DND-41 (cell line): ENCODE measurements at regions not wholly inside any gene's neighbourhood (a gene's known extent, or its start where the extent isn't known, plus 50 kb on each side); places are given as distances from the start of the nearest gene placed in this dataset.

Source experiments
- ATAC-seq: fragments of 200-7000 bp; cut with Tn5 transposase; 3 replicates; pipeline ENCODE4 v1.9.1; 2021; ENCODE audit warnings: low read depth; ENCODE audit not compliant: insufficient read depth
- DNase-seq: peaks from one replicate; pipeline ENCODE4 v3.0.0-alpha.2; 2020
- H2AFZ ChIP-seq: 2 replicates; pipeline ENCODE4 v1.6.0; 2012; ENCODE audit warnings: low read depth, low read length
- H3K27ac ChIP-seq: 2 replicates; pipeline ENCODE4 v1.5.1; 2012; ENCODE audit warnings: low read length, inconsistent platforms
- H3K27me3 ChIP-seq: fragments of 200-600 bp; sonication (generic); 2 replicates; pipeline ENCODE4 v1.6.0; 2012; ENCODE audit warnings: low read length, mild to moderate bottlenecking, inconsistent platforms; ENCODE audit not compliant: insufficient read depth, poor library complexity
- H3K36me3 ChIP-seq: 2 replicates; pipeline ENCODE4 v1.5.1; 2012; ENCODE audit warnings: low read length, inconsistent platforms; ENCODE audit not compliant: insufficient read depth
- H3K4me1 ChIP-seq: 2 replicates; pipeline ENCODE4 v1.5.1; 2012; ENCODE audit warnings: mild to moderate bottlenecking, low read length; ENCODE audit not compliant: insufficient read depth
- H3K4me2 ChIP-seq: 2 replicates; pipeline ENCODE4 v1.6.0; 2012; ENCODE audit warnings: mild to moderate bottlenecking, moderate library complexity, low read length, inconsistent platforms; ENCODE audit not compliant: insufficient read depth
- H3K4me3 ChIP-seq, 2 experiments: fragments of 200-600 bp in 1 of 2; shearing (Covaris generic) in 1 of 2; 2 replicates each; pipeline ENCODE4 v1.5.1; 2012 to 2016; ENCODE audit warnings: inconsistent platforms in 2 of 2, low read length in 2 of 2, mild to moderate bottlenecking in 2 of 2, low read depth in 1 of 2, moderate library complexity in 1 of 2
- H3K79me2 ChIP-seq: 2 replicates; pipeline ENCODE4 v1.6.0; 2012; ENCODE audit warnings: low read length, inconsistent platforms; ENCODE audit not compliant: insufficient read depth
- H3K9ac ChIP-seq: 2 replicates; pipeline ENCODE4 v1.6.0; 2012; ENCODE audit warnings: low read depth, mild to moderate bottlenecking, inconsistent platforms, low read length, moderate library complexity
- H3K9me3 ChIP-seq: 2 replicates; pipeline ENCODE4 v1.5.1; 2012; ENCODE audit warnings: low read length, moderate library complexity, mild to moderate bottlenecking, inconsistent platforms; ENCODE audit not compliant: insufficient read depth, severe bottlenecking
- H4K20me1 ChIP-seq: 2 replicates; pipeline ENCODE4 v1.6.0; 2012; ENCODE audit warnings: low read length; ENCODE audit not compliant: insufficient read depth
- EZH2 ChIP-seq: IDR thresholded peaks from 3 replicates; pipeline ENCODE4 v1.6.1; 2012; ENCODE audit warnings: borderline replicate concordance, low read depth, mild to moderate bottlenecking, moderate library complexity, low read length, inconsistent platforms; ENCODE audit not compliant: severe bottlenecking
- TF ChIP-seq, protein P1 (sequence below): IDR thresholded peaks from 2 replicates; pipeline ENCODE4 v1.5.1; 2012; ENCODE audit warnings: borderline replicate concordance, low read length, moderate library complexity, mild to moderate bottlenecking; ENCODE audit not compliant: poor library complexity, severe bottlenecking; ENCODE audit errors: extremely low read depth

DNA sequence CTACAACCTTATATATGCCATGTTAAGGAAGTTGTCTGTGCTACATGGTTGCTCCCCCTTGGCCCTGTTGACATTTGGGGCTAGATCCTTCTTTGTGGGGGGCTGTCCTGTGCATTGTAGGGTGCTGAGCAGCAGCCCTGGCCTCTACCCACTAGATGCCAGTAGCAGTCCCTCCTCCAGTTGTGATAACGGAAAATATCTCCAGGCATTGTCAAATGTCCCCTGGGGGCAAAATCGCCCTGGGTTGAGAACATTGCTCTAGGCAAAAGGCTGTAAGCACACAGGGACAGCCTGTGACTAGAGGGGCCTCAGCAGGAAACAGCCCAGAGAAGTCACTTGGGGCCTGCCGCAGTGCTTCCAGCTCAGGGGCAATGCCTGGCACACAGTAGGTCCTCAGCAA lies 1100.3 kb downstream of the BCL11B start:
- Histone ChIP-seq H3K27me3 (no peaks in the 10 kb centered on the region), H4K20me1 (no peaks in the 10 kb centered on the region), H3K9me3 (no peaks in the 10 kb centered on the region), H3K36me3 (no peaks in the 10 kb centered on the region), H3K9ac (peak overlapping the region; percentile 63), H3K4me2 (peak overlapping the region; percentile 47; the same call in 1 of the 2 replicates), H2AFZ (no peak overlapping the region), H3K4me1 (peaks cover 99% of the 10 kb centered on the region), H3K27ac (peak overlapping the region; percentile 95), H3K79me2 (peaks cover 42% of the 10 kb centered on the region), H3K4me3 (peak overlapping the region in 1 of 2 experiments; percentile 24; a peak in 1 of 4 replicates)
- ATAC-seq, result no peak
- peak; percentile 73 for DNase-seq
- TF ChIP-seq, protein P1, sequence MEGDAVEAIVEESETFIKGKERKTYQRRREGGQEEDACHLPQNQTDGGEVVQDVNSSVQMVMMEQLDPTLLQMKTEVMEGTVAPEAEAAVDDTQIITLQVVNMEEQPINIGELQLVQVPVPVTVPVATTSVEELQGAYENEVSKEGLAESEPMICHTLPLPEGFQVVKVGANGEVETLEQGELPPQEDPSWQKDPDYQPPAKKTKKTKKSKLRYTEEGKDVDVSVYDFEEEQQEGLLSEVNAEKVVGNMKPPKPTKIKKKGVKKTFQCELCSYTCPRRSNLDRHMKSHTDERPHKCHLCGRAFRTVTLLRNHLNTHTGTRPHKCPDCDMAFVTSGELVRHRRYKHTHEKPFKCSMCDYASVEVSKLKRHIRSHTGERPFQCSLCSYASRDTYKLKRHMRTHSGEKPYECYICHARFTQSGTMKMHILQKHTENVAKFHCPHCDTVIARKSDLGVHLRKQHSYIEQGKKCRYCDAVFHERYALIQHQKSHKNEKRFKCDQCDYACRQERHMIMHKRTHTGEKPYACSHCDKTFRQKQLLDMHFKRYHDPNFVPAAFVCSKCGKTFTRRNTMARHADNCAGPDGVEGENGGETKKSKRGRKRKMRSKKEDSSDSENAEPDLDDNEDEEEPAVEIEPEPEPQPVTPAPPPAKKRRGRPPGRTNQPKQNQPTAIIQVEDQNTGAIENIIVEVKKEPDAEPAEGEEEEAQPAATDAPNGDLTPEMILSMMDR, result peak; percentile 68
- no peak for TF ChIP-seq EZH2

- Histone ChIP-seq H3K79me2 (peaks cover 42% of the 10 kb centered on the region), H3K4me1 (peaks cover 99% of the 10 kb centered on the region), H3K27me3 (no peaks in the 10 kb centered on the region), H2AFZ (no peak overlapping the region), H3K4me3 (peak overlapping the region in 1 of 2 experiments; percentile 24; a peak in 1 of 4 replicates), H3K9ac (peak overlapping the region; percentile 63), H3K36me3 (no peaks in the 10 kb centered on the region), H4K20me1 (no peaks in the 10 kb centered on the region), H3K27ac (peak overlapping the region; percentile 95), H3K4me2 (peak overlapping the region; percentile 47), H3K9me3 (no peaks in the 10 kb centered on the region)
- TF ChIP-seq, protein P1, result peak; percentile 19
- no peak for TF ChIP-seq EZH2
- no peak for ATAC-seq
- DNase-seq, result peak; percentile 49
Measured at GRCh38 chr14:98172243-98172778, 1099.7 kb downstream of the BCL11B start.

- H2AFZ ChIP-seq, result no peak overlapping the region
- peak overlapping the region; percentile 67 for H3K9ac ChIP-seq
- H3K27me3 ChIP-seq, result no peaks in the 10 kb centered on the region
- peak overlapping the region; percentile 47 for H3K4me2 ChIP-seq
- peak overlapping the region; percentile 95 for H3K27ac ChIP-seq
- DNase-seq, result peak; percentile 99
- H4K20me1 ChIP-seq, result no peaks in the 10 kb centered on the region
- no peaks in the 10 kb centered on the region for H3K36me3 ChIP-seq
- peaks cover 98% of the 10 kb centered on the region for H3K4me1 ChIP-seq
- no peaks in the 10 kb centered on the region for H3K9me3 ChIP-seq
- peak; percentile 73 for ATAC-seq
- TF ChIP-seq, protein P1, result no peak
- TF ChIP-seq EZH2, result no peak
- H3K4me3 ChIP-seq, result peak overlapping the region in 1 of 2 experiments; percentile 24; a peak in 2 of 4 replicates
- H3K79me2 ChIP-seq, result peaks cover 42% of the 10 kb centered on the region
Measured at GRCh38 chr14:98173305-98173704, 1098.7 kb downstream of the BCL11B start.

- no peak for ATAC-seq
- H3K36me3 ChIP-seq, result no peaks in the 10 kb centered on the region
- peaks cover 97% of the 10 kb centered on the region for H3K4me1 ChIP-seq
- H3K27ac ChIP-seq, result peak overlapping the region; percentile 95
- H4K20me1 ChIP-seq, result no peaks in the 10 kb centered on the region
- H3K9ac ChIP-seq, result peak overlapping the region; percentile 67
- no peak overlapping the region for H2AFZ ChIP-seq
- H3K27me3 ChIP-seq, result no peaks in the 10 kb centered on the region
- no peak for TF ChIP-seq EZH2
- TF ChIP-seq, protein P1, result no peak
- no peak for DNase-seq
- H3K4me2 ChIP-seq, result peak overlapping the region; percentile 18
- H3K79me2 ChIP-seq, result peaks cover 39% of the 10 kb centered on the region
- H3K9me3 ChIP-seq, result no peaks in the 10 kb centered on the region
- H3K4me3 ChIP-seq, result no peak overlapping the region; a peak in 1 of 4 replicates
Measured at GRCh38 chr14:98174041-98174440, 1098.0 kb downstream of the BCL11B start.
